A673 (cell line): ENCODE measurements at regions not wholly inside any gene's neighbourhood (a gene's known extent, or its start where the extent isn't known, plus 50 kb on each side); places are given as distances from the start of the nearest gene placed in this dataset.

Experiments used
- BruUV-seq: library from RNA; stranded (reverse); fragments of 400-500 nt; replicated peaks from 2 replicates; lab custom pipeline; 2021; lab: Mats Ljungman, UMichigan
- CTCF ChIA-PET: fragments of 300-600 bp; sonication (Branson Sonifier 250); formaldehyde crosslinking; loops from one replicate; lab custom pipeline; 2022; ENCODE audit warnings: antibody characterized with exemption; lab: Charles Lee
- POLR2A ChIA-PET: fragments of 300-600 bp; sonication (Branson Sonifier 250); formaldehyde crosslinking; loops from one replicate; lab custom pipeline; 2022; ENCODE audit warnings: antibody characterized with exemption; ENCODE audit not compliant: low non-redundant PET; lab: Charles Lee
- DNase-seq: peaks from one replicate; pipeline ENCODE4 v3.0.0-alpha.2; 2015; ENCODE audit warnings: low spot score
- H3K27ac ChIP-seq: fragments of 200-600 bp; sonication (generic); 2 replicates; pipeline ENCODE4 v1.5.1; 2016; ENCODE audit warnings: mixed run types, low read depth, mild to moderate bottlenecking, mixed read lengths, antibody characterized with exemption, low read length; ENCODE audit not compliant: poor library complexity, severe bottlenecking
- H3K27me3 ChIP-seq: fragments of 200-600 bp; sonication (generic); replicated peaks from 2 replicates; pipeline ENCODE4 v1.6.1; 2017; ENCODE audit warnings: mixed run types, low read depth, mild to moderate bottlenecking, mixed read lengths, antibody characterized with exemption, low read length; ENCODE audit not compliant: insufficient read depth, poor library complexity
- H3K36me3 ChIP-seq: fragments of 200-600 bp; sonication (generic); 2 replicates; pipeline ENCODE4 v1.6.1; 2016; ENCODE audit warnings: mixed run types, mild to moderate bottlenecking, mixed read lengths, antibody characterized with exemption, low read length; ENCODE audit not compliant: insufficient read depth, poor library complexity, severe bottlenecking
- H3K4me1 ChIP-seq: fragments of 200-600 bp; sonication (generic); 2 replicates; pipeline ENCODE4 v1.6.1; 2017; ENCODE audit warnings: mixed run types, mild to moderate bottlenecking, mixed read lengths, antibody characterized with exemption, low read length; ENCODE audit not compliant: insufficient read depth, poor library complexity, severe bottlenecking
- H3K4me3 ChIP-seq: fragments of 200-600 bp; sonication (generic); 2 replicates; pipeline ENCODE4 v1.5.1; 2016; ENCODE audit warnings: low read depth, mixed run types, mild to moderate bottlenecking, mixed read lengths, low read length; ENCODE audit not compliant: poor library complexity, severe bottlenecking
- H3K9me3 ChIP-seq: fragments of 200-600 bp; sonication (generic); 2 replicates; pipeline ENCODE4 v1.6.1; 2016; ENCODE audit warnings: mixed run types, low read depth, mild to moderate bottlenecking, mixed read lengths, antibody characterized with exemption, low read length; ENCODE audit not compliant: poor library complexity, severe bottlenecking
- CTCF ChIP-seq: fragments of 300-800, 200-600 bp; sonication (generic); conservative IDR thresholded peaks from 2 replicates; pipeline ENCODE4 v1.5.1; 2017; ENCODE audit warnings: low read depth, mild to moderate bottlenecking, antibody characterized with exemption, low read length, moderate library complexity, mixed read lengths
- EZH2 ChIP-seq: fragments of 200-600 bp; sonication (generic); IDR thresholded peaks from 2 replicates; pipeline ENCODE4 v1.6.1; 2017; ENCODE audit warnings: borderline replicate concordance, low read depth, mild to moderate bottlenecking, mixed read lengths, antibody characterized with exemption, low read length; ENCODE audit not compliant: poor library complexity, severe bottlenecking
- intact Hi-C: fragments of 100-400 bp; cut with micrococcal nuclease; formaldehyde crosslinking; loops from one replicate; pipeline ENCODE4 v1.10.0; 2022; ENCODE audit not compliant: unreplicated experiment

DNA sequence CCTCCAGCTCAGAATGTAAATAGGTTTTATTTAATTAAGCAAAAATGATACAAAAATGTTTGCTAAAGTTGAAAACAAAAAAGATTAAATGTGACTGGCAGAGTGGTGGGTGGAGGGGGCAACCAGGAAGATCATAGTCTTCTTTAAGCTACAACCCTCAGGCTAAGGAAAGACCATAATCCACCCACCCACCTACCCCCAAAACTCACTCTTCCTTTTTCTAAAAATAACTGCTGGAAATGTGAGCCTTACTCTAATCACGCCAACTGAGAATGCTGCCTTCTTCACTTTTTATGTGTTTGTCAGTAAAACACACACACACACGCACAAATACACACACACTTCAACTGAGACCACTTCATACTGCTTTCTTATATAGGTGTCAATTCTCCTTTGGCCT, 230.0 kb upstream of the EGLN3 start:
- no peaks in the 10 kb centered on the region for H3K9me3 ChIP-seq

DNA sequence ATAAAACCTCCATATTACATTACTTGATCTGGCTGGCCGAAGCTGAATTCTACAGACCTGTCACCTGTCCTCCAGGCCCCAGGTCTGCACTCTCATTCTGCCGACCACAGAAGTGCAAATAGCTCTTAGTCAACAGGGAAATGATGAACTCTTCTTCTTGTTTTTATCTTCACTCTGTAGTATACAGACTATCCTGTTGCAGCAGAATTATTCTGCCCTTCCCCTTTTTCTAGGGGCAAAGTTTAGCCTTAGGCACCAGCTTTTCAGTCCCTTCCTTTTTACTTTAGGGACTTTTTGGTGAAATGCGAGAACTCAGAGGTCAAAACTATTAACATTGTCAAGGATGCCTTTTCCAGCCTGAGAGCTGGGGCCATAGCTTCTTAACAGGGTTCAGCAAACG, 229.6 kb upstream of the EGLN3 start:
- TF ChIP-seq EZH2 (no peak), CTCF (no peak)
- BruUV-seq, result no TSS peak
- POLR2A ChIA-PET, result no interaction called here
- Histone ChIP-seq H3K27ac (no peak overlapping the region), H3K4me1 (no peaks in the 10 kb centered on the region), H3K9me3 (no peaks in the 10 kb centered on the region), H3K4me3 (no peak overlapping the region), H3K27me3 (no peaks in the 10 kb centered on the region), H3K36me3 (no peaks in the 10 kb centered on the region)
- DNase-seq, result no peak
- intact Hi-C loops, result no loop called here
- CTCF ChIA-PET, result no interaction called here

More for the DNA sequence above, 230.0 kb upstream of the EGLN3 start:
- Histone ChIP-seq H3K27me3 (no peaks in the 10 kb centered on the region), H3K4me1 (no peaks in the 10 kb centered on the region), H3K27ac (no peak overlapping the region), H3K36me3 (no peaks in the 10 kb centered on the region), H3K4me3 (no peak overlapping the region)
- ChIA-PET CTCF (no interaction called here), POLR2A (no interaction called here)
- BruUV-seq, result no TSS peak
- TF ChIP-seq EZH2 (no peak), CTCF (no peak)
- intact Hi-C loops, result no loop called here
- no peak for DNase-seq

DNA sequence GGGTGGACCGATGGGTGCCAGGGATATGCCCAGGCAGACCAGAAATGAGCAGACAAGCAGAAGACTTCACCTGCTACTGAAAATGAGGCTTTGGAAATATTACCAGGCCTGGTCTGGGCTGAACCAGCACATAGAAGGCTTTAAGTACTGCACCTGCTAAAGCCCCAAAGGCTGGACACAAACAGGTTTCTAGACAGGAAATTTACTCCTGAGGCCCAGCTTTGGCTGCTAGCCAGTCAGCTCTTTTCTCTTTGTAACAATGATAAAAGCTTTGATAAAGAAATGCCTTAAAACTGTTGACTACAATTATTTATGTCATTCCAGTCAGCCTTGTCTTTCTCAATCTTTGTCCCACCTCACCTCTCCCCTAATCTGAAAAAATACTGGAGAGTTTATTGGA, 228.9 kb upstream of the EGLN3 start:
- ChIA-PET CTCF (no interaction called here), POLR2A (no interaction called here)
- intact Hi-C loops, result no loop called here
- no peak overlapping the region for H3K4me3 ChIP-seq
- no peaks in the 10 kb centered on the region for H3K9me3 ChIP-seq
- no peaks in the 10 kb centered on the region for H3K4me1 ChIP-seq
- H3K27me3 ChIP-seq, result no peaks in the 10 kb centered on the region
- no TSS peak for BruUV-seq
- H3K27ac ChIP-seq, result no peak overlapping the region
- TF ChIP-seq CTCF (no peak), EZH2 (no peak)
- no peak for DNase-seq
- H3K36me3 ChIP-seq, result no peaks in the 10 kb centered on the region
